ENCODE measurements at regions not wholly inside any gene's neighbourhood (a gene's known extent, or its start where the extent isn't known, plus 50 kb on each side); places are given as distances from the start of the nearest gene placed in this dataset.

DNA sequence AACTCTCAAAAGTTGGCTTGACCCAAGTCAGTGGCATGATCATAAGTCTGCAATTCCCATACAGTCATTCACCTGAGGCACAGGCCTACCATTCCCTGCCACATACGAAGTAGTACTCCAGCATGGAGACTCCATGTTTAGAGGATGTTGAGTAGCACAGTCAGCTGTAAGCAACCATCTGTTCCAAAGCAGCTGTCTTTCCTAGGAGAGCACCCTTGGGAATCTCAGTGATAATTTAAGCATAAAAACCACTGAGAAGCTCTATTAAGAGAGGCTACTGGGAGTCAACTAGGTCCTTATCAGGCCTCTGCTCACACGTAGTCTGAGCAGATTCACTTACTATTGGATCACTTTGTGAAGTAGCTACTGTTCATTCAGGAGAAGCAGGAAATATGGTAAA lies 61.6 kb upstream of the UNC5B start:
- no peaks in the 10 kb centered on the region for H3K36me3 ChIP-seq
- H3K9me3 ChIP-seq, result no peaks in the 10 kb centered on the region
- no peak overlapping the region for H3K27ac ChIP-seq
- no peak overlapping the region for H3K4me3 ChIP-seq
- no peak for TF ChIP-seq Cebpa-rat (IDR thresholded peaks at IDR 0.05)
- peaks cover 16% of the 10 kb centered on the region for H3K4me1 ChIP-seq
- peak overlapping the region; percentile 58 for H3K4me2 ChIP-seq
- H3K9ac ChIP-seq, result no peak overlapping the region
- H3K27me3 ChIP-seq, result no peaks in the 10 kb centered on the region
- no peaks in the 10 kb centered on the region for H4K20me1 ChIP-seq

- Histone ChIP-seq H3K9ac (no peak overlapping the region), H3K36me3 (no peaks in the 10 kb centered on the region), H3K4me1 (peaks cover 16% of the 10 kb centered on the region), H3K4me3 (no peak overlapping the region), H3K9me3 (no peaks in the 10 kb centered on the region), H4K20me1 (no peaks in the 10 kb centered on the region), H3K27ac (no peak overlapping the region), H3K4me2 (no peak overlapping the region), H3K27me3 (no peaks in the 10 kb centered on the region)
- TF ChIP-seq Cebpa-rat (IDR thresholded peaks at IDR 0.05), result no peak
Observed at GRCh38 chr10:71152043-71152442, 60.3 kb upstream of the UNC5B start.

GRCh38 chr10:71156436-71156835 lies 55.9 kb upstream of the UNC5B start:
- Histone ChIP-seq H3K27me3 (no peaks in the 10 kb centered on the region), H3K4me3 (no peak overlapping the region)

DNA sequence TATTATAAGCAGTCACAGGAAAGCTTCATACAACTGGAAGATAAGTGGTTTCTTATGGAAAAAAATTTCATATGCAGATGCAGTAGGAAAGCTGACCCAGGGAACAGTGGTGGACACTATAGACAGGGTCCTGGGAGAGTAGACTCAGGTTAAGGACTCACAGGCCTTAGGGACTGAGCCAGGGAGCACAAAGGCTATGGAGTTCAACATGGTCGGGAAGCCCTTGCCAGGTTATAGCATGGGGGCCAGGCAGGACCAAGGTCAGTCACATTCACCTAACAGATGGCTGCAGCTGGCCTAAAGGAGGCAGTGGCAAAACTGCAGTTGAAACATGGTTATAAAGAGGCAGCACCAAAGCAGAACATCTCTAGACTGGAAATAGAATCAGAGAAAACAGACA lies 54.9 kb upstream of the UNC5B start:
- Histone ChIP-seq H3K4me3 (no peak overlapping the region), H3K4me1 (no peaks in the 10 kb centered on the region), H3K27ac (no peak overlapping the region), H3K9ac (no peak overlapping the region), H3K36me3 (no peaks in the 10 kb centered on the region), H4K20me1 (no peaks in the 10 kb centered on the region), H3K27me3 (no peaks in the 10 kb centered on the region), H3K9me3 (no peaks in the 10 kb centered on the region), H3K4me2 (no peak overlapping the region)
- no peak for TF ChIP-seq Cebpa-rat (IDR thresholded peaks at IDR 0.05)

More at GRCh38 chr10:71156436-71156835, 55.9 kb upstream of the UNC5B start:
- Histone ChIP-seq H3K9me3 (no peaks in the 10 kb centered on the region), H3K9ac (no peak overlapping the region), H3K4me1 (peaks cover 1% of the 10 kb centered on the region), H3K36me3 (no peaks in the 10 kb centered on the region), H4K20me1 (no peaks in the 10 kb centered on the region), H3K27ac (no peak overlapping the region), H3K4me2 (no peak overlapping the region)
- no peak for TF ChIP-seq Cebpa-rat (IDR thresholded peaks at IDR 0.05)

- H3K4me3 ChIP-seq, result no peak overlapping the region
- H4K20me1 ChIP-seq, result no peaks in the 10 kb centered on the region
Observed at GRCh38 chr10:71158251-71158650, 54.1 kb upstream of the UNC5B start.

GRCh38 chr10:71158902-71159301 lies 53.5 kb upstream of the UNC5B start:
- no peaks in the 10 kb centered on the region for H3K36me3 ChIP-seq
- no peak overlapping the region for H3K9ac ChIP-seq
- TF ChIP-seq Cebpa-rat (IDR thresholded peaks at IDR 0.05), result no peak
- H3K4me2 ChIP-seq, result no peak overlapping the region
- H3K27me3 ChIP-seq, result no peaks in the 10 kb centered on the region
- H4K20me1 ChIP-seq, result no peaks in the 10 kb centered on the region
- no peak overlapping the region for H3K27ac ChIP-seq
- no peaks in the 10 kb centered on the region for H3K4me1 ChIP-seq
- H3K9me3 ChIP-seq, result no peaks in the 10 kb centered on the region
- no peak overlapping the region for H3K4me3 ChIP-seq

More at GRCh38 chr10:71158251-71158650, 54.1 kb upstream of the UNC5B start:
- Histone ChIP-seq H3K4me2 (no peak overlapping the region), H3K36me3 (no peaks in the 10 kb centered on the region), H3K4me1 (no peaks in the 10 kb centered on the region), H3K9me3 (no peaks in the 10 kb centered on the region), H3K27me3 (no peaks in the 10 kb centered on the region), H3K9ac (no peak overlapping the region), H3K27ac (no peak overlapping the region)
- no peak for TF ChIP-seq Cebpa-rat (IDR thresholded peaks at IDR 0.05)

GRCh38 chr10:71159892-71160291 lies 52.5 kb upstream of the UNC5B start:
- H3K9ac ChIP-seq, result no peak overlapping the region
- H3K4me1 ChIP-seq, result no peaks in the 10 kb centered on the region
- no peaks in the 10 kb centered on the region for H3K36me3 ChIP-seq
- H4K20me1 ChIP-seq, result no peaks in the 10 kb centered on the region
- TF ChIP-seq Cebpa-rat (IDR thresholded peaks at IDR 0.05), result no peak
- H3K4me2 ChIP-seq, result no peak overlapping the region
- no peak overlapping the region for H3K27ac ChIP-seq
- H3K9me3 ChIP-seq, result no peaks in the 10 kb centered on the region
- H3K4me3 ChIP-seq, result no peak overlapping the region
- H3K27me3 ChIP-seq, result no peaks in the 10 kb centered on the region

DNA sequence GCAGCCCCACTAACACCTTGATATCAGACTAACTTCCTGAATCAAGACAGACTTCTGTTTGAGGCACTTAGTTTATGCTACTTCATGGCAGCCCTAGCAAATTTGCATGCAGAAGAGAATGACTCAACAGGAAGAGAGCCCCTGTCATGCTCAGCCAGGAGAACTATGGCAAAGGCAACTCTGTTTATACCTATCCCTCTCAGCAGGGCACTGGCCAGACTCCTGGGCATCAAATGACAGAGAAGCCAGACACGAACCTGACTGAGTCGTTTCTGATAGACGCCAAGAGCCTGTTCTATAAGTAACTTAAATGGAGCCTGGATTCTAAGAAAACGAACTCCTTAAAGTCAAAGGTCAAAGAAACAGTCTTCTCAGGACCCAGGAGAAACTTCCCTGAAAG lies 50.9 kb upstream of the UNC5B start:
- Histone ChIP-seq H3K27me3 (no peaks in the 10 kb centered on the region), H4K20me1 (no peaks in the 10 kb centered on the region), H3K9ac (no peak overlapping the region), H3K9me3 (no peaks in the 10 kb centered on the region), H3K4me1 (no peaks in the 10 kb centered on the region), H3K4me2 (no peak overlapping the region), H3K36me3 (no peaks in the 10 kb centered on the region), H3K4me3 (no peak overlapping the region), H3K27ac (no peak overlapping the region)
- no peak for TF ChIP-seq Cebpa-rat (IDR thresholded peaks at IDR 0.05)

Data from BLaER1 (cell line).